GM12892 (cell line): ENCODE measurements at regions not wholly inside any gene's neighbourhood (a gene's known extent, or its start where the extent isn't known, plus 50 kb on each side); places are given as distances from the start of the nearest gene placed in this dataset.

Source experiments
- POLR2A ChIP-seq: IDR thresholded peaks from 2 replicates; pipeline ENCODE4 v1.6.1; 2011; ENCODE audit warnings: low read depth, low read length, control low read depth
- POLR2AphosphoS5 ChIP-seq: IDR thresholded peaks from 2 replicates; pipeline ENCODE4 v1.6.1; 2011; ENCODE audit warnings: low read depth, low read length, control low read depth

DNA sequence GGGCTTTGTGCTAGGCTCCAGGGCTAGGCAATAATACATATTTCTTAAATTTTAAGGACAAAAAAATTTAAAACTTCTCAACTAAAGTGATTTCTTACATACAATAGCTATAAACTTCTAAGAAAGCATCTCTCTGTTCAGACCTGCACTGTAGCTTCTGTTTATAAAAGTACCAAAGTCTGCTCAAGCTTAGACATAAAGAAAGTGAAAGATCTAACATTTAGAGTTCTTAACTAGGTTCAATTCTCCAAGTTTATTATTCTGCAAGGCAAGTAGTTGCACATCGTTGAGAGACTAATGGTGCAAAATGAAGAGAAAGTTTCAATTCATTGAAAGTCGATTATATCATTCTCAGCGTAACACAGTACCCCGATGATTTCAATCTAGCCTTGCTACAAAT lies 857.4 kb upstream of the HTR2C start:
- no peak for TF ChIP-seq POLR2AphosphoS5
- TF ChIP-seq POLR2A = no peak
